K562 (cell line): ENCODE measurements at regions not wholly inside any gene's neighbourhood (a gene's known extent, or its start where the extent isn't known, plus 50 kb on each side); places are given as distances from the start of the nearest gene placed in this dataset.

Experiments used
- ATAC-seq: fragments of 200-7000 bp; cut with Tn5 transposase; 3 replicates; pipeline ENCODE4 v1.9.1; 2020; ENCODE audit warnings: moderate library complexity
- BruUV-seq: library from RNA; stranded (reverse); fragments of 400-500 nt; replicated peaks from 2 replicates; lab custom pipeline; 2021; lab: Mats Ljungman, UMichigan
- CTCF ChIA-PET: fragments of 300-600 bp; formaldehyde crosslinking; extraction: SDS; loops from one replicate; lab custom pipeline; 2021; ENCODE audit warnings: low intra/inter-chr PET ratio; lab: Yijun Ruan, JAX
- POLR2A ChIA-PET: fragments of 300-600, 350-650 bp; sonication (Branson Sonifier 250); formaldehyde crosslinking; extraction: SDS; loops from one replicate; lab custom pipeline; 2021; ENCODE audit warnings: antibody characterized with exemption, inconsistent platforms; lab: Yijun Ruan, JAX
- DNase-seq, 4 experiments: peaks; one replicate each; pipeline versions ENCODE4 v3.0.0 to v3.0.0-alpha.2; 2011 to 2018; ENCODE audit warnings: low spot score in 3 of 4, mixed read lengths in 3 of 4; ENCODE audit errors: extremely low read depth in 1 of 4
- FAIRE-seq: peaks from 2 replicates; lab custom pipeline; 2011; peaks lifted over from hg19 to GRCh38; lab: Jason Lieb, UNC
- H2AFZ ChIP-seq: 2 replicates; pipeline ENCODE4 v1.6.0; 2011; ENCODE audit warnings: low read depth, low read length, control low read depth, inconsistent platforms
- H3K27ac ChIP-seq: fragments of 200-600 bp; 3 replicates; pipeline ENCODE4 v1.8.0; 2011; ENCODE audit warnings: low read depth, mild to moderate bottlenecking, control low read depth, inconsistent platforms, low read length, moderate library complexity, mixed read lengths; ENCODE audit errors: extremely low read depth
- H3K27me3 ChIP-seq, 2 experiments: fragments of 300-600 bp in 1 of 2; 2 replicates in 1 of 2; 3 replicates in 1 of 2; pipeline versions ENCODE4 v1.6.0 to v1.8.0; 2011; ENCODE audit warnings: inconsistent platforms in 2 of 2, low read length in 2 of 2, mild to moderate bottlenecking in 1 of 2, mixed read lengths in 1 of 2, moderate library complexity in 1 of 2; ENCODE audit not compliant: control insufficient read depth in 2 of 2, insufficient read depth in 2 of 2
- H3K36me3 ChIP-seq: fragments of 300-600 bp; 3 replicates; pipeline ENCODE4 v1.8.0; 2011; ENCODE audit warnings: mild to moderate bottlenecking, low read length, inconsistent platforms; ENCODE audit not compliant: control insufficient read depth, insufficient read depth
- H3K4me1 ChIP-seq, 2 experiments: fragments of 200-600 bp in 1 of 2; replicated peaks in 1 of 2; 2 replicates in 1 of 2; 3 replicates in 1 of 2; pipeline versions ENCODE4 v1.5.1 to v1.8.0; 2011; ENCODE audit warnings: inconsistent platforms in 2 of 2, low read length in 2 of 2, mild to moderate bottlenecking in 1 of 2, mixed read lengths in 1 of 2, moderate library complexity in 1 of 2; ENCODE audit not compliant: control insufficient read depth in 2 of 2, insufficient read depth in 2 of 2
- H3K4me2 ChIP-seq: 2 replicates; pipeline ENCODE4 v1.6.1; 2011; ENCODE audit warnings: low read length, control low read depth, inconsistent platforms, mixed read lengths; ENCODE audit not compliant: insufficient read depth
- H3K4me3 ChIP-seq: fragments of 200-600 bp; sonication (generic), shearing (Covaris generic); 2 replicates; pipeline ENCODE4 v1.5.1; 2016; ENCODE audit warnings: control low read depth, inconsistent platforms
- H3K79me2 ChIP-seq: fragments of 200-600 bp; 3 replicates; pipeline ENCODE4 v1.8.0; 2011; ENCODE audit warnings: low read length, inconsistent platforms; ENCODE audit not compliant: control insufficient read depth, insufficient read depth
- H3K9ac ChIP-seq, 2 experiments: 2 replicates each; pipeline versions ENCODE4 v1.6.0 to v1.6.1; 2011; ENCODE audit warnings: low read depth in 2 of 2, low read length in 2 of 2, control low read depth in 1 of 2, inconsistent platforms in 1 of 2, mild to moderate bottlenecking in 1 of 2, mixed read lengths in 1 of 2; ENCODE audit not compliant: insufficient read depth in 1 of 2
- H3K9me1 ChIP-seq: one replicate; pipeline ENCODE4 v1.6.0; 2011; ENCODE audit warnings: inconsistent platforms, mild to moderate bottlenecking, low read length, moderate library complexity; ENCODE audit not compliant: control insufficient read depth, insufficient read depth
- H3K9me3 ChIP-seq: replicated peaks from 2 replicates; pipeline ENCODE4 v1.5.1; 2011; ENCODE audit warnings: low read depth, low read length, inconsistent platforms; ENCODE audit not compliant: control insufficient read depth, insufficient read depth
- H4K20me1 ChIP-seq: replicated peaks from 2 replicates; pipeline ENCODE4 v1.6.1; 2011; ENCODE audit warnings: low read length, inconsistent platforms, mixed read lengths; ENCODE audit not compliant: control insufficient read depth, insufficient read depth
- CXXC5 ChIP-seq: fragments of 250-450 bp; sonication (Bioruptor Pico); IDR thresholded peaks from 2 replicates; pipeline ENCODE4 v1.8.0; 2022; ENCODE audit warnings: inconsistent platforms, mild to moderate bottlenecking, moderate library complexity
- FOXK1 ChIP-seq: sonication (generic); formaldehyde crosslinking; IDR thresholded peaks from 2 replicates; pipeline ENCODE4 v1.8.0; 2022; ENCODE audit warnings: missing genetic modification reagents, mild to moderate bottlenecking, borderline replicate concordance
- KDM5B ChIP-seq: fragments of 200-600 bp; sonication (generic); IDR thresholded peaks from 2 replicates; pipeline ENCODE4 v1.6.1; 2012; ENCODE audit warnings: low read depth, mild to moderate bottlenecking, moderate library complexity, low read length, control low read depth, inconsistent platforms; ENCODE audit not compliant: insufficient replicate concordance
- NFIX ChIP-seq: fragments of 250-450 bp; sonication (Bioruptor Pico); IDR thresholded peaks from 2 replicates; pipeline ENCODE4 v1.4.0; 2020; ENCODE audit warnings: low read depth, mild to moderate bottlenecking, moderate library complexity
- PHB2 ChIP-seq: fragments of 450-650 bp; IDR thresholded peaks from 2 replicates; pipeline ENCODE4 v1.6.1; 2017; ENCODE audit warnings: low read depth
- WGBS: fragments of 100-300 bp; shearing (Covaris generic); methylation state at CpG from one replicate; pipeline ENCODE4 v1.1.6; 2016; ENCODE audit warnings: low coverage, mixed read lengths; ENCODE audit not compliant: insufficient coverage; ENCODE audit errors: missing lambda C conversion rate; 5-methylcytosine and 5-hydroxymethylcytosine counted together
- in situ Hi-C: fragments of 300-500 bp; cut with MboI; formaldehyde crosslinking; loops from 4 replicates; pipeline ENCODE4 v1.15.0; 2018; ENCODE audit warnings: inconsistent platforms, mixed read lengths
- intact Hi-C: fragments of 100-400 bp; cut with micrococcal nuclease; formaldehyde crosslinking; loops from 2 replicates; pipeline ENCODE4 v1.14.2; 2022
- TF ChIP-seq, protein P1 (sequence below): fragments of 450-650 bp; IDR thresholded peaks from 2 replicates; pipeline ENCODE4 v1.7.0; 2016; ENCODE audit warnings: borderline replicate concordance

GRCh38 chr9:1717882-1718281 lies 297.3 kb upstream of the SMARCA2 start:
- ChIA-PET POLR2A (no interaction called here), CTCF (no interaction called here)
- 0% methylated on average over 1 of the region's 2 CpGs for WGBS
- no peak overlapping the region for H3K4me3 ChIP-seq
- no peaks in the 10 kb centered on the region for H3K9me3 ChIP-seq
- H3K4me2 ChIP-seq: no peak overlapping the region
- no peaks in the 10 kb centered on the region for H3K79me2 ChIP-seq
- H3K27me3 ChIP-seq: no peaks in the 10 kb centered on the region
- TF ChIP-seq PHB2 (no peak), FOXK1 (CRISPR knock-in tag) (no peak), KDM5B (no peak), NFIX (no peak), CXXC5 (CRISPR knock-in tag) (no peak)
- TF ChIP-seq, protein P1, sequence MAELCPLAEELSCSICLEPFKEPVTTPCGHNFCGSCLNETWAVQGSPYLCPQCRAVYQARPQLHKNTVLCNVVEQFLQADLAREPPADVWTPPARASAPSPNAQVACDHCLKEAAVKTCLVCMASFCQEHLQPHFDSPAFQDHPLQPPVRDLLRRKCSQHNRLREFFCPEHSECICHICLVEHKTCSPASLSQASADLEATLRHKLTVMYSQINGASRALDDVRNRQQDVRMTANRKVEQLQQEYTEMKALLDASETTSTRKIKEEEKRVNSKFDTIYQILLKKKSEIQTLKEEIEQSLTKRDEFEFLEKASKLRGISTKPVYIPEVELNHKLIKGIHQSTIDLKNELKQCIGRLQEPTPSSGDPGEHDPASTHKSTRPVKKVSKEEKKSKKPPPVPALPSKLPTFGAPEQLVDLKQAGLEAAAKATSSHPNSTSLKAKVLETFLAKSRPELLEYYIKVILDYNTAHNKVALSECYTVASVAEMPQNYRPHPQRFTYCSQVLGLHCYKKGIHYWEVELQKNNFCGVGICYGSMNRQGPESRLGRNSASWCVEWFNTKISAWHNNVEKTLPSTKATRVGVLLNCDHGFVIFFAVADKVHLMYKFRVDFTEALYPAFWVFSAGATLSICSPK: no peak
- H2AFZ ChIP-seq: no peak overlapping the region
- DNase-seq (no peak), ATAC-seq (no peak), FAIRE-seq (no peak)
- intact Hi-C loops (no loop called here), in situ Hi-C loops (no loop called here)
- no peaks in the 10 kb centered on the region for H4K20me1 ChIP-seq
- H3K9me1 ChIP-seq: no peaks in the 10 kb centered on the region
- BruUV-seq: no TSS peak
- H3K36me3 ChIP-seq: no peaks in the 10 kb centered on the region
- no peak overlapping the region for H3K27ac ChIP-seq
- no peak overlapping the region for H3K9ac ChIP-seq
- no peaks in the 10 kb centered on the region for H3K4me1 ChIP-seq
